Medulla oblongata (tissue), 1 donor: ENCODE measurements at regions not wholly inside any gene's neighbourhood (a gene's known extent, or its start where the extent isn't known, plus 50 kb on each side); places are given as distances from the start of the nearest gene placed in this dataset.

Experiments
- DNase-seq: peaks from one replicate; pipeline ENCODE4 v3.0.0-alpha.2; 2015; ENCODE audit errors: extremely low spot score

GRCh38 chr11:115780646-115781362 is 276.6 kb upstream of the CADM1 start:
- DNase-seq = no peak

GRCh38 chr11:115778928-115779650 is 274.9 kb upstream of the CADM1 start:
- DNase-seq = no peak

GRCh38 chr11:115776916-115777315 is 272.7 kb upstream of the CADM1 start:
- DNase-seq = peak; percentile 46

GRCh38 chr11:115775846-115776245 is 271.6 kb upstream of the CADM1 start:
- no peak for DNase-seq

GRCh38 chr11:115774756-115775155 is 270.5 kb upstream of the CADM1 start:
- DNase-seq = no peak

GRCh38 chr11:115769891-115770290 is 265.7 kb upstream of the CADM1 start:
- DNase-seq = no peak

- no peak for DNase-seq
These were observed 263.7 kb upstream of the CADM1 start for GRCh38 chr11:115767883-115768282.

- no peak for DNase-seq
These were observed 263.0 kb upstream of the CADM1 start for GRCh38 chr11:115767047-115767802.

- DNase-seq = no peak
These were observed 262.3 kb upstream of the CADM1 start for GRCh38 chr11:115766561-115766960.

GRCh38 chr11:115765803-115766239 is 261.6 kb upstream of the CADM1 start:
- no peak for DNase-seq

- DNase-seq = no peak
These were observed 260.0 kb upstream of the CADM1 start for GRCh38 chr11:115764176-115764575.

GRCh38 chr11:115761817-115762216 is 257.6 kb upstream of the CADM1 start:
- DNase-seq = no peak

GRCh38 chr11:115761348-115761747 is 257.1 kb upstream of the CADM1 start:
- peak; percentile 16 for DNase-seq

- DNase-seq = no peak
These were observed 256.5 kb upstream of the CADM1 start for GRCh38 chr11:115760461-115761320.

- DNase-seq = no peak
These were observed 255.6 kb upstream of the CADM1 start for GRCh38 chr11:115759622-115760460.

GRCh38 chr11:115758011-115758410 is 253.8 kb upstream of the CADM1 start:
- no peak for DNase-seq

- no peak for DNase-seq
These were observed 247.2 kb upstream of the CADM1 start for GRCh38 chr11:115751243-115752015.

GRCh38 chr11:115745610-115746512 is 241.6 kb upstream of the CADM1 start:
- DNase-seq = no peak

GRCh38 chr11:115745066-115745465 is 240.9 kb upstream of the CADM1 start:
- no peak for DNase-seq
